ENCODE measurements at regions not wholly inside any gene's neighbourhood (a gene's known extent, or its start where the extent isn't known, plus 50 kb on each side); places are given as distances from the start of the nearest gene placed in this dataset.

DNA sequence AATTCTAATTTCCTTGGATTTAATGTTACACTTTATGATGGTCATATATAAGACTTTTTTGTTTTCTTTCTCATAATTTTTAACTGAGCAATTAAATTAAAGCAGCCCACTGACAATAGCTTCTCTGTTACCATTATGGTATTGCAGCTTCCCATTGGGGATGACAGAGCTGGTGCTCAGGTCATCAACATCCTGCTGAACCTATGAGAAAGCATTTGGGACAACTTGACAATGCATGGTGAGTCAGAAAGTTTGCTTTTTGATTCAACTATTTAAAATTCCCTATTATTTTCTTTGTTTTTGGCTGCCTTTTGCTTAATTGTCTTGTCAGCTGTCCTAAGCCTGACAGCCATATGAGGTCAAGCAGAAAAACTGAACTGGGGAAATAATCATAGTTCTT, 487.4 kb upstream of the RIOK2 start:
- H3K4me3 ChIP-seq (ENCODE audit: low read depth, low read length): no peak overlapping the region
- no peak for DNase-seq (ENCODE audit: low read depth)
- no peak for TF ChIP-seq CTCF (IDR thresholded peaks at IDR 0.05; ENCODE audit: low read depth, low read length, missing control alignments)

DNA sequence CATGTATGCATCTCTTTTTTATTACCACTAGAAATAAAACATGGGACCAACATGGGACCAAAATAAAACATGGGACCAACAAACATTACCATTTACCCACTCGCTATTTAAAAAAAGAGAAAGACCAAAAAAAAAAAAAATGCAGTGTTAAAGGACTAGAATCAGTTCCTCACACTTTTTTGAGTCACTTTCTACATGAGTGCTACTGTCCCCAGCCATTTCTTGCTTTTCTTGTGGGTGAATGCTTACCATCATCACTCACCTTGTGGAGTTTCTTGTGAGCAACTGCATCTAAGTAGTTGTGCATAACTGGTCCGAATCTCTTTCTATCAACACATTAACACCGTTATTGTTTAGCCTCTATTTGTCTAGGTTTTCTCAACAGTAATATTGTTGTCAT, 493.6 kb upstream of the RIOK2 start:
- TF ChIP-seq CTCF (IDR thresholded peaks at IDR 0.05; ENCODE audit: low read depth, low read length, missing control alignments): no peak
- H3K4me3 ChIP-seq (ENCODE audit: low read depth, low read length): no peak overlapping the region
- no peak for DNase-seq (ENCODE audit: low read depth)

DNA sequence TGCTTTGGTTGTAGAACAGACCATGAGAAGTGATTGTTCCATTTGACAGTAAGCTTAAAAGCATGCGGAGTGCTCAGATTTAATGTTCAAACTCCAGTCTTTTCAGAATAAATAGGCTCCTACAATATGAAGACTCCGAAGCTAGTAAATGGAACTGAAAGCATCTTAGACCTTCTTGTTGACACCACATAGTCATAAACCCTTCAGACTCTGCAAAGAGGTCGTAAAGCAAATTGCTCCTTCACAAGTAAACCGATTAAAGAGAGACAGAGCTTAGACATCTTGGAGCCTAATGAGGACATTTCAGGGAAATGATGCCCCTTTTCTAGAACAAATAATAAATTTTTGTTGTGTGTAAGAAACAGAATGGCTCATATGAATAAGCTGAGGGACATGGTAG, 511.0 kb upstream of the RIOK2 start:
- no peak for DNase-seq (ENCODE audit: low read depth)
- H3K4me3 ChIP-seq (ENCODE audit: low read depth, low read length): no peak overlapping the region
- TF ChIP-seq CTCF (IDR thresholded peaks at IDR 0.05; ENCODE audit: low read depth, low read length, missing control alignments): no peak

DNA sequence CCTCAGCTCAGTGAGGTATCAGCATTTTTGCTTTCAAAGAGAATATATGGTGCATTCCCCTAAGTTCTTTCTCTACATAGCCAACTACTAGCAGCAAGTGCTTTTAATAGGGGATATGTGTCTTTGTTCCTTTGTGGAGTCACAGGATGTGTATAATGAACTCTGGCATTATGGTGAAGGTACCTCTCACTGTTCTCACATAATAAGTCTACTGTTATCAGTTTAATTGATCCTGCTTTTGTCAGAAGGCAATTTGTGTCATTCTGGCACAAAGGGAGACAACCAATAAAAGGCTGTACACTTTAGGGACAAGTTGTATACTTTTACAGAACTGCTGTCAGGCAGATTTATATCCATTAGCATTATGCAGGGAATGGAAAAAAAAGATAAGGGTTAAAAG, 531.4 kb upstream of the RIOK2 start:
- no peak for DNase-seq (ENCODE audit: low read depth)

DNA sequence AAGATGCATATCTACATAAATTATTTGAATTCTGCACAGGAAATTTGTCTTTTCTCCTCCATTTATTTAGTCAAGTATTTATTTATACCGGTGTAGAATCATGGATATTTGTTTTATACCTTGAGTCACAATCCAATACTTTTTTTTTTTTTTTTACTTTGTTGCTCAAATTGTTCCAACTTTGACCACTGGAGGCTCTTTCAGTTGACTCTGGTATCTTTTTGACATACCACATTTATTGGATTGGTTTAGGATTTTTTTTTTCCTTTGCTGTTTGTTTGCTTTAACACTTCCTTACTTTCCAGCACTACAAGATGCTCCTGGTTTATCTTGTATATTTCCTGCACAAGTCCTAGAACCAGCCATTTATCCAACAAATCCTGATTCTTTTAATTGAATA, 543.1 kb upstream of the RIOK2 start:
- no peak overlapping the region for H3K4me3 ChIP-seq (ENCODE audit: low read depth, low read length)
- no peak for TF ChIP-seq CTCF (IDR thresholded peaks at IDR 0.05; ENCODE audit: low read depth, low read length, missing control alignments)
- DNase-seq (ENCODE audit: low read depth): no peak

More for the DNA sequence above, 531.4 kb upstream of the RIOK2 start:
- TF ChIP-seq CTCF (IDR thresholded peaks at IDR 0.05; ENCODE audit: low read depth, low read length, missing control alignments): no peak
- H3K4me3 ChIP-seq (ENCODE audit: low read depth, low read length): no peak overlapping the region

GRCh38 chr5:97728920-97729319, 545.9 kb upstream of the RIOK2 start:
- no peak for DNase-seq (ENCODE audit: low read depth)
- TF ChIP-seq CTCF (IDR thresholded peaks at IDR 0.05; ENCODE audit: low read depth, low read length, missing control alignments): no peak
- H3K4me3 ChIP-seq (ENCODE audit: low read depth, low read length): no peak overlapping the region

GRCh38 chr5:97729938-97730337, 546.9 kb upstream of the RIOK2 start:
- TF ChIP-seq CTCF (IDR thresholded peaks at IDR 0.05; ENCODE audit: low read depth, low read length, missing control alignments): no peak
- H3K4me3 ChIP-seq (ENCODE audit: low read depth, low read length): no peak overlapping the region
- DNase-seq (ENCODE audit: low read depth): no peak

All from GM12864 (cell line).